GM21717 (cell line): ENCODE measurements at regions not wholly inside any gene's neighbourhood (a gene's known extent, or its start where the extent isn't known, plus 50 kb on each side); places are given as distances from the start of the nearest gene placed in this dataset.

Experiments
- ATAC-seq: cut with Tn5 transposase; IDR thresholded peaks from one replicate; pipeline ENCODE4 v1.9.1; 2021; ENCODE audit warnings: mild to moderate bottlenecking, moderate library complexity; ENCODE audit not compliant: unreplicated experiment

DNA sequence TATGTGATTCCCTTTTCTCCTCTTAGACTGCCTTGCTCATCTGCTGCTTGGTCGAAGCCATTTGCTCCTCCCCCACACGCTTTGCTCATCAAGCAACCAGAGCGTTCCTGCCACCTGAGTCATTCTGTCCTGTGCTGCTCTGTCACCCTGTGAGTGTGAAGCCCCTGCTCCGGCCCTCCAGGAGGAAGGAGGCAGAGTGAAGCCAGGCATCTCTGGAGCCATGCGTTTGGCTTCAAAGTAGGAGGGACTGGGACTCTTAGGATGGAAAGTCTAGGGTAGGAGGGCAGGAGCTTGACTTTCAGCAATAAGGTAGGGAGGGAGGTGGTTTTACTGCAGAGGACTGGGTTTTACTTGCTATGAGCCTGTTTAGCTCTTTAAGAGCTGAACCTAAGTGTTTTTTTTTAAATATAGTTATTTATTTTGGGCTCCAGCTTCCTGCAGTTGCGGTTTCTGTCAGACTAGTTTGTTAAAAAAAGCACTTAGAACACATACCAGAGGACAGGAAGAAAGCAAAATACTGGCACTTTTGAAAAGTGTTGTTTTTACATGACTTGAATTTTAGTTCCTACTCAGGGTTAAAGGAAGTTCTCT is 63.6 kb downstream of the SPINK2 start:
- ATAC-seq = peak; percentile 97

DNA sequence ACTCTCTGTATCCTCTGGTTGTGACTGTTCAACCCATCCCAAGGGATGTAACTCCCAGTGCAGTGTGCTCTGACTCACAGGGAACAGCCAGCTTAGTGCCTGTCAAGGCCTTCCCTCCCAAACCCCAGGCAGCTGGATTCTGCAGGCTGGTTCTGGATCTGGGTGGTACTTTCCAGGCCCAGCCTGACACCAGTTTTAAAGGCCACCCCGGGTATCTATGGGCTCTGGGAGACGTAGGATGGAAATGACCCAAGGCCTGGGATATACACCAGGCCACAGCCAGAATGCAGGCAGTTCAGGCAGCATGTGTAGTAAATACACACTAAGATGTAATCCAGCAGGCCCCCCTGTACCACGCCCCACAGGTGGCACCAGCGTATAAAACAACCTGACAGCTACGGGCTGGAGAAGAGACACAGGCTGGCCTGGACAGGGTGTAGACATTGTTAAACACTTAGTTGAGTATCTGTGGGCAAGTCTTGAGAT is 64.2 kb downstream of the SPINK2 start:
- ATAC-seq = peak; percentile 53

DNA sequence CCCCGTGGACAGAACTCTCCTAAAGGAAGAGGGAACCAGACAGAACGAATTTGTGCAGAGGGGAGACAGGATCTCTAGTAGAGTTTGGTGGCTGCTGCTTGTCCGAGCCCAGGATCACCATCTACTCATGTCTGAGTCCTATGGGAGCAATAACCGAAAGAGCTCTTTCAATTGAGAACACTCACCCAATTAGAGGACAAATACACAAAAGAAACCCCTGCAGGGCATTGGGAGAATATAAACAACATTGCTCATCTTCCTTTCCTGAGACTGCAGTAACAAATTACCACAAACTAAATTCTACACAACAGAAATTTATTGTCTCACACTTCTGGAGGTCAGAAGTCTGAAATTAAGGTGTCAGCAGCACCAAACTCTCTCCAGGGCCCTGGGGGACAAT is 65.6 kb downstream of the SPINK2 start:
- no peak for ATAC-seq

DNA sequence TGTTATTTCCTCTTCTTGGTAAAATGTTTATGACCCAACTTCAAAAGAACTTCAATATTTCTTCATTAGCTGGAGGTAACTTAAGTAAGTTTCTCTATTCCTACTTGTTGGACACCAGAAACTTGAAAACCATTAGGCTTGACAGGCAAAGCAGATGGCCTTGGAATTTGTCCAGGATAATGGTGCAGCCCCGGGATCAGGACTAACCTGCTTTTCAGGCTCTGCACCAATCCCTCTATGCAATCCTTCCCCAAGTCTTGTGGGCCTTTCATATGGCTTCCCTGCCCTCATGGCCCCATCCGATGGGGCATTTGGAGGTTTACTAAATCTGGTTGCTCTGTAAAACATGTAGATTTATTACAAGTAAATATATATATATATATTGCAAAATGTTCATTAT is 68.5 kb downstream of the SPINK2 start:
- ATAC-seq = no peak

DNA sequence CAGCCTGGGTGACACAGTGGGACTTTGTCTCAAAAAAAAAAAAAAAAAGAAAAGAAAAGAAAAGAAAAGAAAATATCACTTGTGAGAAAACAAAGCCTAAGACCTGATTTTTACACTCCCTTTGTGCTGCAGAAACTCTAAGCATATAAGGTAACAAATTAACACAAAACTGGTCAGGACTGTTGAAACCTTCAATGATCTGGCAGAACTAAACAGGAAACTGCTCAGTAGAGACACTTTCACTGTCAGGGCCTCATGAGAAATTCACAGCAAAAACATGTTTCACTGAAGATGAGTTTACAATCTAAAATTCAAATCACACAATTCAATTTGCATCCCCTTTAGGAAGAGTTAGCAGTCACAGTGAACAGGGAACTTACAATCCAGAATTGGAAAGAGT is 69.1 kb upstream of the HOPX start:
- ATAC-seq = no peak

DNA sequence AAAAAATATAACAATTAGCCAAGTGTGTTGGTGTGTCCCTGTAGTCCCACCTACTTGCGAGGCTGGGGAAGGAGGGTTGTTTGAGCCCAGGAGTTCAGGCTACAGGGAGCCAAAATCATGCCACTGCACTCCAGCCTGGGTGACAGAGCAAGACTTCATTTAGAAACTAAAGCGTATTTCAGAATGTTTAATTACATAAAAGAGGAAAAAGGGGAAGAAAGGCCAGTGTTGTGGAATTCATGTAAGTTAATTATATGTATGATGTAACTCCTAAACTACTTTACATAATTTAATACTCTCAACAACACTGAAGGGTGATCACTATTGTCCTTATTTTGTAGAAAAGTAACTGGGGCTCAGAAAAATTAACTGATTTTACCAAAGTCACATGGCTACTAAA is 67.2 kb upstream of the HOPX start:
- no peak for ATAC-seq

DNA sequence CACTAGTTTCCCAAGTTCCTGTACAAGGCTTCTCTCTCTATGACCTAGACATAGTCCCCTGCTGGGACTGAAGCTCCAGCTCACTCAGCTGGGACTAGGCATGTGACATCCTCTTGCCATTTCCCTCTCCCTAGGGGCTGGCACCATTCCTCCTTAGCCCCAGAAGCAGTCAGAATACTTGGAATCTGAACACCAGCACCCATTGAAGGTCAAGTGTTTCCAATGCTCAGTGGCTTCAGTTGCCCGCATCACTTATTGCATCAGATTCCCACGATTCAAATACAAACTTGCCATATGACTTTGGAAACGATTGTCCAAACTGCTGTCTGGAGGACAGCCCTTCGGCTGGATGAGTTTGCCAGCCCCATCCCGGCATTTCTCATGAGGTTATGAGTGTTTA is 65.5 kb upstream of the HOPX start:
- ATAC-seq = no peak

DNA sequence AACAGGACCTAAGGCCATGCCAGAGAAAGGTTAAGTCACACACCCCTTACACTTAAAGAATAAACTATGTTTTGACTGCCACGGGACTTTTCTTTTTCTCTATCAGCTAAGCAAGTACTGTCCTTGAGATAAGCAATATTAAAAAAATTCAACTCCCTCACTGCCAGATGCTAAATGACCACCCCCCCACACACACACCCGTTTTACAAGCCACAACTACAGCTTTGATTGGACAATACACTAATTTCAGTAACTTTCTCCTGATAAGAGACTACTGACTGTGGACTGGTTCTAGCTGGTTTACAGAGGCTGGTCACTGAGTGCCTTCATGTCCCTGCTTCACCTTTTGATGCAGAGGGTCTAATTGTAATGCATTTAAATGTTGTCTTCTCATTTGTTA is 63.9 kb upstream of the HOPX start:
- no peak for ATAC-seq

DNA sequence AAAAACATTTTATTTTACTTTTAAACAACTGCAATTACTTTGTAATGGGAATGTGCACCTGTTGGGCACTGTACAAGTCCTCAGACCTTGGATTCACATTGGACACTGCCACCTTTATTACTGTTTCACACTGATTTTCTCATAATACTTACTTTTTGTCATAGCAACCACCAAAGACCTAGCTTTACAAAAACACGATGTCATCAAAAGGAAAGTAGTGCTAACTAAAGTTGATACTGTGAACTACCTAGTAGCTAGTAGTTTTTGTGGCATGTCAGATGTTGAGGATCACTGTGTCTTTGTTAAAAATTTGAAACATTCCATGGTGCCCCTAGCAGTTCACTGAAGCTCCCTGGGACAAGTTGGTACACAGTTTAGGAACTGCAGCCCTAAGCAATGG is 62.9 kb upstream of the HOPX start:
- ATAC-seq = no peak

DNA sequence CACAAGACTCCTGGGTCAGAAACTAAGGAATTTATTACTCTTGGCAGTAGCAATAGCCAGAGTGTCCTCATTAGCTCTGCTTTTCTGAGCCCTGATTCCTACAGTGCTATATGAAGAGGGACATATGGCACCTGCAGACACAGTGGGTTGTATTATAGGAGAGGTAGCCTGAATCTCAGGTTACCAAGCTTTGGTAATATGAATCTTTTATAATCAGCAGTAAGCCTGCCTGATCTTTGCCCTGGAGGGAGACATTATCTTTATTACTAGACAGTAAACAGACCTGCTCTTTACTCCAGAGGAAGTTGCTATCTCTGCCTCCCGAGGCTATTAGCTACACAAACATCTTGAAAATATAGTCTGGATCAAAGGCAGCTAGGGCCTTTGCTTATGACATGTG is 62.5 kb upstream of the HOPX start:
- no peak for ATAC-seq

DNA sequence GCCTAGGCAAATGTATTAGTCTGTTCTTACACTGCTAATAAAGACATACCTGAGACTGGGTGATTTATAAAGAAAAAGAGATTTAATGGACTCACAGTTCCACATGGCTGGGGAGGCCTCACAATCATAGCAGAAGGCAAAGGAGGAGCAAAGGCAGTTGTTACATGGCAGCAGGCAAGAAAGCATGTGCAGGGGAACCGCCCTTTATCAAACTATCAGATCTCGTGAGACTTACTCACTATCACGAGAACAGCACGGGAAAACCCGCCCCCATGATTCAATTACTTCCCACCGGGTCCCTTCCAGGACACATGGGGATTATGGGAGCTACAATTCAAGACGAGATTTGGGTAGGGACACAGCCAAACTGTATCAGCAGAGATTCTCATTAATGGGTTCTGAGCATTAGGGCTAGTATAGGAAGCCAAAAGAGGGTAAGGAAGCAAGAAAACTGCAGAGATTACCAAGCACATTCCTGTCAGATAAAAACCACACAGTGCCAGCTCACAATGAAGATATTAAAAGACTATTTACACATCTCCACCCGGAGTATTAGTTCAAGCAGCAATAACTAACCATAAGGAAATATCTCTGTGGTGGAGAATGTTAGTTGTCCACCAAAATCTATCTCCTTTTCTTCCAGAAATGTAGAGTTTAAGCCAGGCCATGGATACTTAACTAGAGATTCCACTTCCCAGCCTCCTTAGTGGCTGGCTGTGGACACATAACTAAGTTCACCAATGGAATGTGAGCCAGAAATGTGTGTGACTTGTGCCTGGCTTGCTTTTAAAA is 61.2 kb upstream of the HOPX start:
- ATAC-seq = no peak

DNA sequence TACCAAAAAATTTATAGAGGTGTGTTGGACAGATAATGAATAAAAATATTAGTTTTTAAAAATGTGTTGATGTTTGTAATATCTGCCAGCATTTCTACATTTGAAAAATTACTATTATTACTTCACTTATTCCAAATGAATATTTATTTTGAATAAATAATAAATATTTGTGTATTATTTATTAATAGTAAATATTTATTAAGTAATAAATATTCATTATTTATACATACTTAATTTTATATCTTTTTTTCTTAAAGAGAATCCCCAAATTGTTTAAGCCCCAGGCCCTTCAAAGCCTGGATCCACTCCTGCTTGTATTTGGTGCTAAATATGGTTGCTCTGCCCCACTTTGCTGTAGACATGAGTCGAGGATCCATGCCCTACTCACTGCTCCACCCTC is 60.5 kb upstream of the HOPX start:
- ATAC-seq = no peak

DNA sequence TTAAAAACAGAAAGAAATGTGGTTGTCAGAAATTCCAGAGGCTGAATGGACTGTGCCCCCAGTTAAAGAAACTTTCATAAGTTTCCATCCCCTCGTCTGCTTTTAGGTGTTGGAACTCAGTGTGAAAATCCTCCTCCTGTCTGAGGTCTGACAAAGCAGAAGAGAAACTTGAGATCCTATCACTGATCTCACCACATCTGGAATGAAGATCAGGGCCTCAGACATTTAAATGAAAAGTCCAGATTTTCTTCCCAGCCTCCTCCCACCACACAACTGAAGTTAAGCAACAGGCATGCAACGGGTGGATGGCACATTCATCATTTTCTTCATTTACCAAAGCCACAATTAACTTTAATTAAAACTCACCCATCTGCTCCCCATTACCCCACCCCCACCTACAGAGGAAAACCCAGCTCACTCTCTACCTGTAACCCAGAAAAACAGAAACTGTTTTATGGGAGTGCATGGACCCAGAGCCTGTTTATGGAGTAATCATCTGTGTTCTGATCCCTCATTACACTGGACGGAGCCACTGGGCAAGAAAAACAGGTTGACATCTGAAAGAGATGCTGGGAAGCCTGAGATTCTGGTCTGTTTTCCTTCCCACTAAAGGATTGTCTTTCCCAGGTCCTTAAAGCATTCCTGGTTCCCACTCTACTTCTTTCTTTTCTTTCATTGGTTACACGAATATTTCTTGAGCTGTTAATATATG is 58.1 kb upstream of the HOPX start:
- no peak for ATAC-seq

DNA sequence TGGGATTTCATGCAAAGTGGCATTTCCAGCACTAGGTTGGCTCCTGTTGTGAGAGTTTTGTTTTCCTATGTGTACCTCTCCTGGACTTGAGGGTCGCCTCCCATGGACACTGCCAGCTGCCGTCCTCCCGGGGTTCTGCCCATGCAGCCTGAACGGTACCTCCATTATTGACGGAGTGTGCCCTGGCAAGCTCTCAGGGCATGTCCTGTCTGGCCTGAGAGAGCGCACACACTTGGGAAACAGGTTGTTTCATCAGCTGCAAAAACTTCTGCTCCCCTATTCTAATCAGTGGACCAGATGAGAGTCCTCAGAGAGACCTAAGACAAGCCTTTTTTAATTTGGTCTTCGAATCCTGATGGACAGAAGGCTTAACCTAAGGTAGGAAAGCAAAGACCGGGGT is 56.6 kb upstream of the HOPX start:
- no peak for ATAC-seq

DNA sequence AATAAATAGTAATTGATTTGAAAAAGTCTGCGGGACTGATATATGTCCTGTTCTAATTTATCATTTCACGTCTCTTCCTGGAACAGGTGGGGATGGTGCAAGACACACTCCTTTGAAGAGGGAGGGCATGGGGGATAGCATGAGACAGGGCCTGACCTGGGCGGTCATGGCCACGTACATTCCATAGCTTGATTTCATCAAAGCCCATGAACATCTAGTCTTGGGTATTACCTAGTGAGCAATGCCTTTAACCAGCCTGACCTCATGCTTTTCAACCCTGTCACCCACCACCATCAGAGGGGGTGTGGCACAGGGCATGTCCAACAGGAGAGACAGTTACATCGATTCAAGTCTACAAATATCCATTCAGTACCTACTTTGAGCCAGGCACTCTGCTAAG is 52.3 kb upstream of the HOPX start:
- ATAC-seq = no peak

DNA sequence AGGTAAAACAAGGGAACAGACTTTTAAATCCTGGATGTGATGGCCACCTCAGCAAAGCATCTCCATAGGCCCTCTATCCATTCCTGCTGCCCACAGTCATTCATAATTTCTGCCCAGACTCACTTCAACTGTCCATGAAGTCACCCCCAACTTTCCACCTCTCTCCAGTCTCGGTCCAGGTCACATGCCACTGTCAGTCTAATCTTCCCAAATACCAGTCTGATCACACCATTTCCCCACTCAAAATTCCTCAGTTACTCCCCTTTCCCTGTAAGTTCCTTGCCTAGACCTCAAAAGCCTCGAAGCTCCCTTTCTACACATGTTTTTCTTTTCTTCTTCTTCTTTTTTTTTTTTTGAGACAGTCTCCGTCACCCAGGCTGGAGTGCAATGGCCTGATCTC is 51.2 kb upstream of the HOPX start:
- ATAC-seq = no peak

DNA sequence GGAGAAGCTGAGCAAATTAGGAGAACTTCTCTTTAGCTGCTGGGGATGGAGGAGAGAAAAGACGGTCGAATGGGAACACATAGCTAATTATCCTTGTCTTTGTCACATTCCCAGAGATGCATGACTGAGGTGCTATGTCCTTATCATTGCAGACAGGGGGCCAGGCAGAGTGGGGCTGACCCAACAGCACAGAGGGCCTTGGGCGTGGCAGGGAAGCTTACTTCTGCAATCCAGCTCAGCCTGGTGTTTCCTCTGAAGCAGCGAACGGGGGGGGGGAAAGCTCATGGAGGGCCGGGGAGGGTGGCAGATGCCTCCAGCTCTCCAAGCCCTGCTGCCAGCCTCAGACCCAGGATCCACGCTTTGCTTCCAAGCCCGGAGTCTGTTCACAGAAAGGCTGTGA is 50.8 kb upstream of the HOPX start:
- no peak for ATAC-seq
